Panc1 (cell line): ENCODE measurements at regions not wholly inside any gene's neighbourhood (a gene's known extent, or its start where the extent isn't known, plus 50 kb on each side); places are given as distances from the start of the nearest gene placed in this dataset.

Source experiments
- ATAC-seq: fragments of 200-7000 bp; cut with Tn5 transposase; 2 replicates; pipeline ENCODE4 v1.9.1; 2020; ENCODE audit warnings: mild to moderate bottlenecking, moderate library complexity
- BruUV-seq: library from RNA; stranded (reverse); fragments of 400-500 nt; replicated peaks from 2 replicates; lab custom pipeline; 2021; lab: Mats Ljungman, UMichigan
- CTCF ChIA-PET: fragments of 300-600 bp; sonication (Branson Sonifier 250); formaldehyde crosslinking; loops from one replicate; lab custom pipeline; 2022; ENCODE audit warnings: antibody characterized with exemption; lab: Charles Lee
- POLR2A ChIA-PET: fragments of 300-600 bp; sonication (Branson Sonifier 250); formaldehyde crosslinking; loops from one replicate; lab custom pipeline; 2022; ENCODE audit warnings: antibody characterized with exemption; lab: Charles Lee
- DNase-seq: peaks from one replicate; pipeline ENCODE4 v3.0.0-alpha.2; 2010; ENCODE audit warnings: low read depth, low spot score
- H3K27ac ChIP-seq: 2 replicates; pipeline ENCODE4 v1.5.1; 2011; ENCODE audit warnings: mild to moderate bottlenecking, low read length, inconsistent platforms
- H3K27me3 ChIP-seq: fragments of 200-500 bp; sonication (Bioruptor generic); 2 replicates; pipeline ENCODE4 v1.6.0; 2014; ENCODE audit warnings: low read length, inconsistent platforms; ENCODE audit not compliant: control insufficient read depth, insufficient read depth
- H3K36me3 ChIP-seq: fragments of 200-500 bp; sonication (Bioruptor generic); 2 replicates; pipeline ENCODE4 v1.5.1; 2014; ENCODE audit warnings: inconsistent platforms, mild to moderate bottlenecking, low read length, moderate library complexity; ENCODE audit not compliant: control insufficient read depth, insufficient read depth
- H3K4me1 ChIP-seq: 2 replicates; pipeline ENCODE4 v1.5.1; 2011; ENCODE audit warnings: inconsistent platforms, mild to moderate bottlenecking, low read length, moderate library complexity; ENCODE audit not compliant: control insufficient read depth, insufficient read depth
- H3K4me3 ChIP-seq, 2 experiments: 2 replicates each; pipeline ENCODE4 v1.5.1; 2011 to 2012; ENCODE audit warnings: low read depth in 2 of 2, low read length in 2 of 2, mild to moderate bottlenecking in 2 of 2, inconsistent platforms in 1 of 2, moderate library complexity in 1 of 2
- H3K9me3 ChIP-seq: fragments of 200-500 bp; sonication (Bioruptor generic); 2 replicates; pipeline ENCODE4 v1.5.1; 2014; ENCODE audit warnings: low read depth, mild to moderate bottlenecking, inconsistent platforms, low read length, moderate library complexity; ENCODE audit not compliant: control insufficient read depth, insufficient read depth
- POLR2AphosphoS5 ChIP-seq: IDR thresholded peaks from 2 replicates; pipeline ENCODE4 v1.6.1; 2012; ENCODE audit warnings: mild to moderate bottlenecking, low read depth, low read length, moderate library complexity
- SIN3A ChIP-seq: IDR thresholded peaks from 2 replicates; pipeline ENCODE4 v1.6.1; 2012; ENCODE audit warnings: low read depth, mild to moderate bottlenecking, low read length, moderate library complexity, borderline replicate concordance; ENCODE audit not compliant: insufficient read depth
- TCF7L2 ChIP-seq: IDR thresholded peaks from 2 replicates; pipeline ENCODE4 v1.6.1; 2011; ENCODE audit warnings: mild to moderate bottlenecking, low read depth, low read length, inconsistent platforms
- in situ Hi-C: cut with HindIII; loops from 2 replicates; pipeline ENCODE4 v1.10.0; 2016; ENCODE audit warnings: low sequenced_read_pairs, low pct_unique_long_range_greater_than_20kb
- intact Hi-C: fragments of 100-400 bp; cut with micrococcal nuclease; formaldehyde crosslinking; loops from one replicate; pipeline ENCODE4 v1.10.0; 2022; ENCODE audit not compliant: unreplicated experiment
- TF ChIP-seq, protein P1 (sequence below), 2 experiments: IDR thresholded peaks; 2 replicates each; pipeline ENCODE4 v1.6.1; 2011 to 2012; ENCODE audit warnings: low read depth in 2 of 2, control low read depth in 1 of 2, low read length in 1 of 2, mild to moderate bottlenecking in 1 of 2, moderate library complexity in 1 of 2; ENCODE audit not compliant: insufficient read depth in 1 of 2
- TF ChIP-seq, protein P2 (sequence below): fragments of 450-650 bp; IDR thresholded peaks from 2 replicates; pipeline ENCODE4 v1.5.1; 2017; ENCODE audit warnings: mild to moderate bottlenecking

DNA sequence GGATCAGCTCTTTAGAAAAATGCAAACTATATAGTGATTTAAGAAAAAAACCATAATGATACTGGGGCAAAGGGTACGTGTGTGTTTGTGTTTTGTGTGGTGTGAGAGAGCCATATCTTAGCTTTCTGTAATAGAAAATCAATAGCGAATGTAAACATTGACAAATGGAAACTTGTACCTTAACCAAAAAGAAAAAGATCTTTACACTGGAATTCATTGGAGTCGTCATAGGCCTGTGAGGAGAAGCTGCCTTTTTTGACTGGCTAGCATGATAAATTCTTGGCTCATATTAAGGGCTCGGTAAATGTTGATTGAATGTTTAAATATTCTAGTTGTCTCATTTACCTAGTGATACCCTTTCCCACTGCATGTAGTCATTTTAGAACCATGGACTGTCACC is 161.8 kb upstream of the ASCC3 start:
- H3K4me1 ChIP-seq = no peaks in the 10 kb centered on the region; the same call in 1 of the 2 replicates
- no peak for DNase-seq
- H3K9me3 ChIP-seq = no peaks in the 10 kb centered on the region
- H3K36me3 ChIP-seq = no peaks in the 10 kb centered on the region
- ATAC-seq = no peak
- no peak overlapping the region for H3K27ac ChIP-seq
- no peak for TF ChIP-seq TCF7L2
- TF ChIP-seq, protein P1, sequence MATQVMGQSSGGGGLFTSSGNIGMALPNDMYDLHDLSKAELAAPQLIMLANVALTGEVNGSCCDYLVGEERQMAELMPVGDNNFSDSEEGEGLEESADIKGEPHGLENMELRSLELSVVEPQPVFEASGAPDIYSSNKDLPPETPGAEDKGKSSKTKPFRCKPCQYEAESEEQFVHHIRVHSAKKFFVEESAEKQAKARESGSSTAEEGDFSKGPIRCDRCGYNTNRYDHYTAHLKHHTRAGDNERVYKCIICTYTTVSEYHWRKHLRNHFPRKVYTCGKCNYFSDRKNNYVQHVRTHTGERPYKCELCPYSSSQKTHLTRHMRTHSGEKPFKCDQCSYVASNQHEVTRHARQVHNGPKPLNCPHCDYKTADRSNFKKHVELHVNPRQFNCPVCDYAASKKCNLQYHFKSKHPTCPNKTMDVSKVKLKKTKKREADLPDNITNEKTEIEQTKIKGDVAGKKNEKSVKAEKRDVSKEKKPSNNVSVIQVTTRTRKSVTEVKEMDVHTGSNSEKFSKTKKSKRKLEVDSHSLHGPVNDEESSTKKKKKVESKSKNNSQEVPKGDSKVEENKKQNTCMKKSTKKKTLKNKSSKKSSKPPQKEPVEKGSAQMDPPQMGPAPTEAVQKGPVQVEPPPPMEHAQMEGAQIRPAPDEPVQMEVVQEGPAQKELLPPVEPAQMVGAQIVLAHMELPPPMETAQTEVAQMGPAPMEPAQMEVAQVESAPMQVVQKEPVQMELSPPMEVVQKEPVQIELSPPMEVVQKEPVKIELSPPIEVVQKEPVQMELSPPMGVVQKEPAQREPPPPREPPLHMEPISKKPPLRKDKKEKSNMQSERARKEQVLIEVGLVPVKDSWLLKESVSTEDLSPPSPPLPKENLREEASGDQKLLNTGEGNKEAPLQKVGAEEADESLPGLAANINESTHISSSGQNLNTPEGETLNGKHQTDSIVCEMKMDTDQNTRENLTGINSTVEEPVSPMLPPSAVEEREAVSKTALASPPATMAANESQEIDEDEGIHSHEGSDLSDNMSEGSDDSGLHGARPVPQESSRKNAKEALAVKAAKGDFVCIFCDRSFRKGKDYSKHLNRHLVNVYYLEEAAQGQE (IDR thresholded peaks at IDR 0.05; ENCODE audit: insufficient read depth in 1 of 2, low read depth in 2 of 2, low read length in 1 of 2) = no peak
- TF ChIP-seq SIN3A = no peak
- TF ChIP-seq, protein P2, sequence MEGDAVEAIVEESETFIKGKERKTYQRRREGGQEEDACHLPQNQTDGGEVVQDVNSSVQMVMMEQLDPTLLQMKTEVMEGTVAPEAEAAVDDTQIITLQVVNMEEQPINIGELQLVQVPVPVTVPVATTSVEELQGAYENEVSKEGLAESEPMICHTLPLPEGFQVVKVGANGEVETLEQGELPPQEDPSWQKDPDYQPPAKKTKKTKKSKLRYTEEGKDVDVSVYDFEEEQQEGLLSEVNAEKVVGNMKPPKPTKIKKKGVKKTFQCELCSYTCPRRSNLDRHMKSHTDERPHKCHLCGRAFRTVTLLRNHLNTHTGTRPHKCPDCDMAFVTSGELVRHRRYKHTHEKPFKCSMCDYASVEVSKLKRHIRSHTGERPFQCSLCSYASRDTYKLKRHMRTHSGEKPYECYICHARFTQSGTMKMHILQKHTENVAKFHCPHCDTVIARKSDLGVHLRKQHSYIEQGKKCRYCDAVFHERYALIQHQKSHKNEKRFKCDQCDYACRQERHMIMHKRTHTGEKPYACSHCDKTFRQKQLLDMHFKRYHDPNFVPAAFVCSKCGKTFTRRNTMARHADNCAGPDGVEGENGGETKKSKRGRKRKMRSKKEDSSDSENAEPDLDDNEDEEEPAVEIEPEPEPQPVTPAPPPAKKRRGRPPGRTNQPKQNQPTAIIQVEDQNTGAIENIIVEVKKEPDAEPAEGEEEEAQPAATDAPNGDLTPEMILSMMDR = no peak
- TF ChIP-seq POLR2AphosphoS5 = no peak
- no peak overlapping the region for H3K4me3 ChIP-seq
- H3K27me3 ChIP-seq = no peaks in the 10 kb centered on the region
- BruUV-seq = no TSS peak
- CTCF ChIA-PET = no interaction called here
- in situ Hi-C loops = no loop called here
- intact Hi-C loops = no loop called here
- POLR2A ChIA-PET = no interaction called here

DNA sequence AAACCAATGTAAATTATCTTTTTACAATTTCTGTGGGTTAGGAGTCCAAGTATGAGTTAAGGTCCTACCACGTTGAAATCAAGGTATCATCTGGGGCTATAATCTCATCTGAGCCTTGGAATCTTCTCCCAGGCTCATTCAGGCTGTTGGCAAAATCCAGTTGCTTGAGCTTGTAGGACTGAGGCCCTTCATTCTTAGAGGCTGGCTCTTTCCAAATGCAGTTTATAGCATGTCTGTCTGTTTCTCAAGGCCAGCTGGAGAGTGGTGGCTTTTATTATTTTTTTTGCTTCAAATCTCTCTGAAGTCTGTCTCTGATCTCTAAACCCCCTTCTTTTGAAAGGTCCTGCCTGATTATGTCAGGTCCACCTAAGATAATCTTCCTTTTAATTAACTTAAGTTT is 177.2 kb upstream of the ASCC3 start:
- ChIA-PET POLR2A (no interaction called here), CTCF (no interaction called here)
- DNase-seq (no peak), ATAC-seq (no peak)
- Histone ChIP-seq H3K27me3 (no peaks in the 10 kb centered on the region), H3K4me3 (no peak overlapping the region), H3K36me3 (no peaks in the 10 kb centered on the region), H3K4me1 (no peaks in the 10 kb centered on the region), H3K27ac (peak overlapping the region; percentile 34; the same call in 1 of the 2 replicates), H3K9me3 (no peaks in the 10 kb centered on the region; the same call in 1 of the 2 replicates)
- in situ Hi-C loops (no loop called here), intact Hi-C loops (no loop called here)
- BruUV-seq = no TSS peak
- TF ChIP-seq TCF7L2 (no peak), POLR2AphosphoS5 (no peak), SIN3A (no peak)
- TF ChIP-seq, protein P1 (IDR thresholded peaks at IDR 0.05; ENCODE audit: insufficient read depth in 1 of 2, low read depth in 2 of 2, low read length in 1 of 2) = no peak
